ENCODE measurements at regions not wholly inside any gene's neighbourhood (a gene's known extent, or its start where the extent isn't known, plus 50 kb on each side); places are given as distances from the start of the nearest gene placed in this dataset.

DNA sequence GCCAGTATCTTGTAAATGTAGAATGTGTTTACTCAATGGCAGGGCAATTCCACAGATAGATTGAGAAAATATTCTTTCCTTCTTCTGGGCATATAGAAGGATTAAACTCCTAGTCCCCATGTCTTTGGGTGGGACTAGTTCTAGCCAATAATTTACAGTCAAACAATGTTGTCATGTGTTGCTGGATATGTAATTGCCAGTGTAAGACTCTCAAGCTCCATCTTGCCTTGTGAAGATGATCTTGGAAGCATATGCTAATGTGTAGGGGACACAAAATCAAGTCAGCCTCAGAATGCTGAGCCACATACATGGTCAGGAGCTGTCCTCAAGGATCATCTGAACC, 386.9 kb downstream of the CETN3 start:
- DNase-seq = no peak
- TF ChIP-seq, protein P1, sequence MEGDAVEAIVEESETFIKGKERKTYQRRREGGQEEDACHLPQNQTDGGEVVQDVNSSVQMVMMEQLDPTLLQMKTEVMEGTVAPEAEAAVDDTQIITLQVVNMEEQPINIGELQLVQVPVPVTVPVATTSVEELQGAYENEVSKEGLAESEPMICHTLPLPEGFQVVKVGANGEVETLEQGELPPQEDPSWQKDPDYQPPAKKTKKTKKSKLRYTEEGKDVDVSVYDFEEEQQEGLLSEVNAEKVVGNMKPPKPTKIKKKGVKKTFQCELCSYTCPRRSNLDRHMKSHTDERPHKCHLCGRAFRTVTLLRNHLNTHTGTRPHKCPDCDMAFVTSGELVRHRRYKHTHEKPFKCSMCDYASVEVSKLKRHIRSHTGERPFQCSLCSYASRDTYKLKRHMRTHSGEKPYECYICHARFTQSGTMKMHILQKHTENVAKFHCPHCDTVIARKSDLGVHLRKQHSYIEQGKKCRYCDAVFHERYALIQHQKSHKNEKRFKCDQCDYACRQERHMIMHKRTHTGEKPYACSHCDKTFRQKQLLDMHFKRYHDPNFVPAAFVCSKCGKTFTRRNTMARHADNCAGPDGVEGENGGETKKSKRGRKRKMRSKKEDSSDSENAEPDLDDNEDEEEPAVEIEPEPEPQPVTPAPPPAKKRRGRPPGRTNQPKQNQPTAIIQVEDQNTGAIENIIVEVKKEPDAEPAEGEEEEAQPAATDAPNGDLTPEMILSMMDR (IDR thresholded peaks at IDR 0.05; ENCODE audit: partially characterized antibody, unreplicated experiment) = no peak
- Mint-ChIP-seq H3K4me3 (ENCODE audit: unreplicated experiment) (no peak overlapping the region), H3K27me3 (ENCODE audit: unreplicated experiment) (no peaks in the 10 kb centered on the region), H3K27ac (ENCODE audit: unreplicated experiment) (no peak overlapping the region), H3K9me3 (ENCODE audit: unreplicated experiment) (no peaks in the 10 kb centered on the region), H3K4me1 (ENCODE audit: low read depth, unreplicated experiment) (peaks cover 1% of the 10 kb centered on the region), H3K36me3 (ENCODE audit: unreplicated experiment) (no peaks in the 10 kb centered on the region)

DNA sequence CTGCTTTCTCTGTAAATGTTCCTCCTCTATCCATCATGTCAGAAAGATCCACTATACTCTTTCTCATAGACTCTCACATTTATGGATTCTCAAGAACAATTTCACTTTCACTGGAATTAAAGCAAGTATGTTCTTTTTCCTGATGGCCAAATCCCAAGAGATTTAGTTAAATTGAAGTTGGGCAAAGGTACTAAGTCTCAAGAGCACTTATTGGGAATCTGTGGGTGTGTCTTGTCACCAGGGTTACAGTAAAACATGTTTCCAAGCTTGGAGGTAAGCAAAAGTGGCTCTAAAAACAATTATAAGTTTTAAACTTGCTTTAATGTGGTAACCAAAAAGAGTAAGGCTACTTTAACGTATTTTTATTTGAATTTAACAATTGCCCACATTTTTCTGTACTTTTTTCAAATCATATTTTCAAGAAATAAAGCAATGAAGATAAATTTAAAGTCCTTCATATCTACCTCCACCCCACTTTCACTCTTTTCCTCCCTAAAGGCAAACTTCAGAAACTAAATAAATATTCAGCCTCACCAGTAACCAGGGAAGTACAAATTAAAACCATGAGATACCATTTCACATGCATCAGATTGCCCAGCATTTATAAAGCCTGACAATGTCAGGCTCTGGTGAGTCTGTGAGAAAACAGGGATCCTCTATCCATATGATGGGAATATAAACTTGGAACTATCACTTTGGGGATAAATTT, 387.4 kb downstream of the CETN3 start:
- H3K36me3 Mint-ChIP-seq (ENCODE audit: unreplicated experiment) = no peaks in the 10 kb centered on the region
- no peak overlapping the region for H3K27ac Mint-ChIP-seq (ENCODE audit: unreplicated experiment)
- H3K9me3 Mint-ChIP-seq (ENCODE audit: unreplicated experiment) = no peaks in the 10 kb centered on the region
- no peak overlapping the region for H3K4me3 Mint-ChIP-seq (ENCODE audit: unreplicated experiment)
- H3K27me3 Mint-ChIP-seq (ENCODE audit: unreplicated experiment) = no peaks in the 10 kb centered on the region
- DNase-seq = no peak
- TF ChIP-seq, protein P1 (IDR thresholded peaks at IDR 0.05; ENCODE audit: partially characterized antibody, unreplicated experiment) = no peak
- peaks cover 1% of the 10 kb centered on the region for H3K4me1 Mint-ChIP-seq (ENCODE audit: low read depth, unreplicated experiment)

- no peaks in the 10 kb centered on the region for H3K9me3 Mint-ChIP-seq (ENCODE audit: unreplicated experiment)
- no peak overlapping the region for H3K4me3 Mint-ChIP-seq (ENCODE audit: unreplicated experiment)
- no peaks in the 10 kb centered on the region for H3K36me3 Mint-ChIP-seq (ENCODE audit: unreplicated experiment)
- no peaks in the 10 kb centered on the region for H3K27me3 Mint-ChIP-seq (ENCODE audit: unreplicated experiment)
- H3K4me1 Mint-ChIP-seq (ENCODE audit: low read depth, unreplicated experiment) = peaks cover 1% of the 10 kb centered on the region
- no peak for DNase-seq
- TF ChIP-seq, protein P1 (IDR thresholded peaks at IDR 0.05; ENCODE audit: partially characterized antibody, unreplicated experiment) = no peak
- no peak overlapping the region for H3K27ac Mint-ChIP-seq (ENCODE audit: unreplicated experiment)
These were observed 388.7 kb downstream of the CETN3 start for GRCh38 chr5:90020575-90021538.

DNA sequence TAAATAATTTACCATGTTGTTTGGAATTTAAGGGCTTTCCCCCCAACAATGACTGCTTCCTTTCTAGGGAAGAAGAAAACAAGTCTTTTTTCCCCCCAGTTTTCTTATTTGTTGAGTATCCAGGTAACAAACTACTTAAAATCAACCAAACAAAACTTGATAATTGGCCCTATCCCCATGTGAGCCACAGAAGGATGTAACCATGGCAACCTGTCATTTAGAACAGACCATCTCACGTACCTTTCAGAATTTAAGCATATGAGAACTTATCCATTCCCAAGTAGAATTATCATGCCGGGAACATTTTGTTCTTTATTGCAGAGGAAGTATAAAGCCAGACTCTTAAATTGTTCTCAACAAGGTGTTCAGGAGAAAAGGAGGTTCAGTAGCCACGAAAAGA, 392.3 kb downstream of the CETN3 start:
- Mint-ChIP-seq H3K9me3 (ENCODE audit: unreplicated experiment) (no peaks in the 10 kb centered on the region), H3K36me3 (ENCODE audit: unreplicated experiment) (no peaks in the 10 kb centered on the region), H3K27ac (ENCODE audit: unreplicated experiment) (no peak overlapping the region), H3K4me3 (ENCODE audit: unreplicated experiment) (no peak overlapping the region), H3K4me1 (ENCODE audit: low read depth, unreplicated experiment) (peaks cover 1% of the 10 kb centered on the region), H3K27me3 (ENCODE audit: unreplicated experiment) (no peaks in the 10 kb centered on the region)
- DNase-seq = no peak
- TF ChIP-seq, protein P1 (IDR thresholded peaks at IDR 0.05; ENCODE audit: partially characterized antibody, unreplicated experiment) = no peak

DNA sequence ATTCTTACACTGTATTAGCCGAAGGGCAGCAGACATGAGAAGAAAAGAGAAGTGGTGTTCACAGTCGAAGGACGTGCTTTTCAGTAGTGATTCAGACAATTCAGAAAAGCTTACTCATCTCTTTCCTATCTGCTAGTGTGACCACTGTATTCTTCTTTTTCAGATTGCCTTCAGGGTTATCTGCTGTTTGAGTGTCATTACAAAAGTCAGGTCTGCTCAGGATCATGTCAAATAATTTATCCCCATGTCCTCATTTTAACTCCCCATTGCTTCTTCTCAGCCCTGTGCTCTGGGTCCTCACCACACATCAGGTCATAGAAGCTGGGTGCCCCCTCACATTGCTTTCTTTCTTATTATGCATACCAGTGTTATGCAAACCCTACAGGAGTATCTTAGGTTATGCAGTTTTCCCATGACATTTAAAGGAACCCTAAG, 394.0 kb downstream of the CETN3 start:
- Mint-ChIP-seq H3K4me1 (ENCODE audit: low read depth, unreplicated experiment) (no peaks in the 10 kb centered on the region), H3K27me3 (ENCODE audit: unreplicated experiment) (no peaks in the 10 kb centered on the region), H3K9me3 (ENCODE audit: unreplicated experiment) (no peaks in the 10 kb centered on the region), H3K36me3 (ENCODE audit: unreplicated experiment) (no peaks in the 10 kb centered on the region), H3K27ac (ENCODE audit: unreplicated experiment) (no peak overlapping the region), H3K4me3 (ENCODE audit: unreplicated experiment) (no peak overlapping the region)
- TF ChIP-seq, protein P1 (IDR thresholded peaks at IDR 0.05; ENCODE audit: partially characterized antibody, unreplicated experiment) = no peak
- no peak for DNase-seq
